ENCODE measurements at regions not wholly inside any gene's neighbourhood (a gene's known extent, or its start where the extent isn't known, plus 50 kb on each side); places are given as distances from the start of the nearest gene placed in this dataset.

DNA sequence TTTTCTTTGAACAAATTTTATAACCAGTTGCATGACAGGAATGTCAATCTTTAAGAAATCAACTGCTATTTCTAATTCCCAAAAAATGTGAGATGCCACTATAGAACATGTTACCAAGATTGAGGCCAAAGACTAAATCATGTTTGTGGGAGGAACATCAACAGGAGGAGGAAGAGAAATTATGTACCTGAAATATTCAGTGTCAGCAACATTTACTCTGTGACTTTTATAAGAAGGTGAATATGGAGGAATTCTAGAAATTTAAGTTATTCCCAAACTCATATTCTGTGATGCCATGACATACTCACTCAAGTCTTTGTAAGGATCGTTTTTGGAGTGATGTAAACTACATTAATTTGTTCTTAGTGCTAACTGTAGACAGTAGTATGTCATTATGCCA lies 408.4 kb downstream of the SH2D4B start:
- ChIA-PET POLR2A (no interaction called here), CTCF (no interaction called here)
- intact Hi-C loops (cut with micrococcal nuclease) = no loop called here
- no peak overlapping the region for H3K4me3 Mint-ChIP-seq
- no peaks in the 10 kb centered on the region for H3K79me2 ChIP-seq (ENCODE audit: control insufficient read depth, insufficient read depth, low read length)
- no peak overlapping the region for H3K4me3 ChIP-seq (ENCODE audit: control extremely low read depth in 1 of 5, extremely low read depth in 1 of 5, insufficient read depth in 1 of 5, low read depth in 2 of 5, low read length in 4 of 5)
- ATAC-seq (ENCODE audit: low read depth) = no peak
- no peaks in the 10 kb centered on the region for H3K9me3 ChIP-seq (ENCODE audit: control extremely low read depth in 1 of 3, control insufficient read depth in 2 of 3, insufficient read depth in 1 of 3, low read length in 2 of 3)
- H3K4me1 Mint-ChIP-seq = no peaks in the 10 kb centered on the region
- H3K27me3 ChIP-seq (replicated peaks in 1 of 4; ENCODE audit: control extremely low read depth in 1 of 4, control insufficient read depth in 3 of 4, insufficient read depth in 4 of 4, low read length in 3 of 4) = no peaks in the 10 kb centered on the region
- H3K27ac ChIP-seq (ENCODE audit: low read length in 2 of 2) = no peak overlapping the region
- H3K9ac ChIP-seq (ENCODE audit: low read length) = no peak overlapping the region
- H3K27me3 Mint-ChIP-seq = no peaks in the 10 kb centered on the region
- no peaks in the 10 kb centered on the region for H3K9me3 Mint-ChIP-seq (ENCODE audit: insufficient read depth)
- no CpG with 5 or more reads among the region's 1 CpG for WGBS (ENCODE audit: insufficient coverage)
- no peak for TF ChIP-seq EZH2 (IDR thresholded peaks at IDR 0.05; ENCODE audit: borderline replicate concordance, insufficient read depth, low read depth, low read length, poor library complexity, severe bottlenecking)
- TF ChIP-seq, protein P1, sequence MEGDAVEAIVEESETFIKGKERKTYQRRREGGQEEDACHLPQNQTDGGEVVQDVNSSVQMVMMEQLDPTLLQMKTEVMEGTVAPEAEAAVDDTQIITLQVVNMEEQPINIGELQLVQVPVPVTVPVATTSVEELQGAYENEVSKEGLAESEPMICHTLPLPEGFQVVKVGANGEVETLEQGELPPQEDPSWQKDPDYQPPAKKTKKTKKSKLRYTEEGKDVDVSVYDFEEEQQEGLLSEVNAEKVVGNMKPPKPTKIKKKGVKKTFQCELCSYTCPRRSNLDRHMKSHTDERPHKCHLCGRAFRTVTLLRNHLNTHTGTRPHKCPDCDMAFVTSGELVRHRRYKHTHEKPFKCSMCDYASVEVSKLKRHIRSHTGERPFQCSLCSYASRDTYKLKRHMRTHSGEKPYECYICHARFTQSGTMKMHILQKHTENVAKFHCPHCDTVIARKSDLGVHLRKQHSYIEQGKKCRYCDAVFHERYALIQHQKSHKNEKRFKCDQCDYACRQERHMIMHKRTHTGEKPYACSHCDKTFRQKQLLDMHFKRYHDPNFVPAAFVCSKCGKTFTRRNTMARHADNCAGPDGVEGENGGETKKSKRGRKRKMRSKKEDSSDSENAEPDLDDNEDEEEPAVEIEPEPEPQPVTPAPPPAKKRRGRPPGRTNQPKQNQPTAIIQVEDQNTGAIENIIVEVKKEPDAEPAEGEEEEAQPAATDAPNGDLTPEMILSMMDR (IDR thresholded peaks at IDR 0.05) = no peak
- H3K4me1 ChIP-seq (ENCODE audit: control insufficient read depth in 2 of 2, insufficient read depth in 2 of 2, low read length in 2 of 2) = no peaks in the 10 kb centered on the region
- no peak overlapping the region for H3K27ac Mint-ChIP-seq
- H3K36me3 ChIP-seq (replicated peaks in 1 of 2; ENCODE audit: control extremely low read depth in 1 of 2, control insufficient read depth in 1 of 2, extremely low read depth in 1 of 2, insufficient read depth in 2 of 2, low read length in 1 of 2) = no peaks in the 10 kb centered on the region
- H4K20me1 ChIP-seq (ENCODE audit: control insufficient read depth, insufficient read depth, low read length, poor library complexity, severe bottlenecking) = no peaks in the 10 kb centered on the region
- DNase-seq = no peak
- H3K4me2 ChIP-seq (replicated peaks; ENCODE audit: low read depth, low read length, poor library complexity, severe bottlenecking) = no peak overlapping the region
- H2AFZ ChIP-seq (ENCODE audit: insufficient read depth, low read depth, low read length, poor library complexity, severe bottlenecking) = no peak overlapping the region

- DNase-seq (no peak), ATAC-seq (ENCODE audit: low read depth) (no peak)
- intact Hi-C loops (cut with micrococcal nuclease) = no loop called here
- Mint-ChIP-seq H3K9me3 (ENCODE audit: insufficient read depth) (no peaks in the 10 kb centered on the region), H3K4me3 (no peak overlapping the region), H3K27ac (no peak overlapping the region), H3K4me1 (no peaks in the 10 kb centered on the region), H3K27me3 (no peaks in the 10 kb centered on the region)
- H3K27ac ChIP-seq (ENCODE audit: low read length in 2 of 2) = no peak overlapping the region
- TF ChIP-seq, protein P1 (IDR thresholded peaks at IDR 0.05) = no peak
- no peak for TF ChIP-seq EZH2 (IDR thresholded peaks at IDR 0.05; ENCODE audit: borderline replicate concordance, insufficient read depth, low read depth, low read length, poor library complexity, severe bottlenecking)
- no peaks in the 10 kb centered on the region for H3K4me1 ChIP-seq (ENCODE audit: control insufficient read depth in 2 of 2, insufficient read depth in 2 of 2, low read length in 2 of 2)
- CTCF ChIA-PET = no interaction called here
- H3K79me2 ChIP-seq (ENCODE audit: control insufficient read depth, insufficient read depth, low read length) = no peaks in the 10 kb centered on the region
- no peaks in the 10 kb centered on the region for H3K36me3 ChIP-seq (replicated peaks in 1 of 2; ENCODE audit: control extremely low read depth in 1 of 2, control insufficient read depth in 1 of 2, extremely low read depth in 1 of 2, insufficient read depth in 2 of 2, low read length in 1 of 2)
- H3K4me3 ChIP-seq (ENCODE audit: control extremely low read depth in 1 of 5, extremely low read depth in 1 of 5, insufficient read depth in 1 of 5, low read depth in 2 of 5, low read length in 4 of 5) = no peak overlapping the region
- no peaks in the 10 kb centered on the region for H4K20me1 ChIP-seq (ENCODE audit: control insufficient read depth, insufficient read depth, low read length, poor library complexity, severe bottlenecking)
- no peak overlapping the region for H2AFZ ChIP-seq (ENCODE audit: insufficient read depth, low read depth, low read length, poor library complexity, severe bottlenecking)
- H3K9ac ChIP-seq (ENCODE audit: low read length) = no peak overlapping the region
- H3K27me3 ChIP-seq (replicated peaks in 1 of 4; ENCODE audit: control extremely low read depth in 1 of 4, control insufficient read depth in 3 of 4, insufficient read depth in 4 of 4, low read length in 3 of 4) = no peaks in the 10 kb centered on the region
- H3K4me2 ChIP-seq (replicated peaks; ENCODE audit: low read depth, low read length, poor library complexity, severe bottlenecking) = no peak overlapping the region
- no peaks in the 10 kb centered on the region for H3K9me3 ChIP-seq (ENCODE audit: control extremely low read depth in 1 of 3, control insufficient read depth in 2 of 3, insufficient read depth in 1 of 3, low read length in 2 of 3)
- 100% methylated on average over 3 of the region's 5 CpGs for WGBS (ENCODE audit: insufficient coverage)
- POLR2A ChIA-PET = no interaction called here
These were observed 409.4 kb downstream of the SH2D4B start for GRCh38 chr10:80946957-80947726.

Measured in B cell (primary cell).